HG03135 (cell line): ENCODE measurements at regions not wholly inside any gene's neighbourhood (a gene's known extent, or its start where the extent isn't known, plus 50 kb on each side); places are given as distances from the start of the nearest gene placed in this dataset.
"Not testable (repeated sequence)": the region's sequence is repeated elsewhere in the genome, so short reads cannot be mapped to it uniquely, and the experiment has no call there.

Experiments used
- ATAC-seq: cut with Tn5 transposase; IDR thresholded peaks from one replicate; pipeline ENCODE4 v1.9.1; 2021; ENCODE audit warnings: mild to moderate bottlenecking, moderate library complexity; ENCODE audit not compliant: unreplicated experiment

DNA sequence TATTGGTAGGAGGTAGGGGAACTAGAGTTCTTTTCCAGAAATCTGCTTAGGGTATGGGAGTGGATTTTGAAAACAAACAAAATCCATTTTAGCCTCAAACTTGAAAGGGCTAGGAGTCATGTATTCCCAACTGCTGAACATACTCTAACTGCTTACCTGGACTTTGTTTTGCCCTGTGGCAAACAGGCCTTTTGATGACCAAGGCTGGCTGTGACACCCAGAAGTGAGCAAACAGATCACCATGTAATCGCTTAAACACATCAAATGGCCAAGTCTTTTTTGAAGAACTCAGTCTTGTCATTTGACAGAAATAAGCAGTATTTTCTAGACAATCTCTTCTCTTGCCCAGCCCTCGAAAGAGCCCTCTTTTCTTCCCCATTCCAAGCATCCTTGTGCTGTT is 203.4 kb downstream of the KIT start:
- ATAC-seq, result no peak

DNA sequence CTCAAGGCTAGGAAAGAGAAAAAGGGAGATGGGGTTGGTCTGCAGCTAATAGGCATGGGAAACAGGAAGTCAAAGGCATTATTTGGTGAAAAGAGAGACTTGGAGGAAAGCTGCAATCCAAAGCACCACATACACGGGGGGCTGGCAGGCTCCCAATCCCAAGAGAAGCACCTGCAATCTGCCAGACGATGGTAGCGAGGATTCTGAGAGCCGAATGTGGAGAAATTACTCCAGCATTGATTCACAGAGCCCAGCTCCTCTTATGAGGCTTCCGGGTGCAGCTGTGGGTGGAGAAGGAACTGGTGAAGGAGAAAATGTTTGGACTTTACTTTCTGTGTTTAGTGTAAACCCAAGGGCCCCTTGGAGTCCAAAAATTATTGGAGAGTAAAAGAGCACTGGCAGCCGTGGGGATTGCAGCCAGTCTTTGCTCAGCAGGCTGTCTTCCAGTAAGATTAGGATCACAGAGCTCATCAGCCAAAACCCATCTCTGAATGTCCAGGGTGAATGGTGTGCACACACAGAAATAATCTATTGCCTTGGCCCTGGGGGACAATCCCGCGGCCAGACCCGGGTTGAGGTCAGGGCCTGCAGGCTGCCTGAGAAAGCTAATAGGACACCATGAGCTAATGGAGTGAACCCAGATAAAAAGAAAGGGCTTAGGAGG is 197.6 kb downstream of the KIT start:
- no peak for ATAC-seq

DNA sequence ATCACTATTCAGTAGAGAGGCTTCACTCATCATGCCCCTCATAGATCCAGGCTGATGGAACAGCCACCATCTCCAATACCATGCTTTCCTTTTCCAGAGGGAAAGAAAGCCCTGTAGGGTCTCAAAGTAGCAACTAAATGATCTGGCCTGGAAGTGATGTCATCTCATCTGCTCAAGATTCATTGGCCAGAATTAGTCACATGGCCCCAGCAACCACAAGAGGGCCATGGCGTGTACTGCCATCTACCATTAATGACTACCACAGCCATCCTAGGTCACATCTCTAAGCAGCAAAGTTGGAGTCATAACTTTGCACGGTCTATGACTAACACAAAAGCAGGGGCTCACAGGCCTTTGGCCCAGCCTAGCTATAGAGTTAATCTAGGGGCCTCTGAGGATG is 194.8 kb downstream of the KIT start:
- ATAC-seq, result no peak

DNA sequence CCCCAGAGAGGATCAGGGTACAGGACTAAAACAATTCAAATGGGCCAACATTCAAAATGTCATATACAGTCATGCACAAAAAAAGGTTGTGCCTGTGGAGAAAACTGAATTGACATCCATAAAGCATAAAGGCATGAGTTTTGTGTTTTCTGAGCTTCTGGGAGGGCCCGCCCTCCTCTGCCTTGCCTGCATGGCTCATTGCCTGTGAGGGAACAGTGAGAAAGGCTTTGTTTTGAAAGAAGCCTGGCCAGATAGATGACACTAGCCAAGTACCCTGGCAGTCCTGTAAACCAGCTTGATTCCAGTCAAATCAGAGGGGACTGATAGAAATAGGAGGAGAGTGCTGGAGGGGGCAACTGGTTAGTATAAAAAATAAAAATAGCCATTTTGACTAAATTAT is 194.3 kb downstream of the KIT start:
- no peak for ATAC-seq

DNA sequence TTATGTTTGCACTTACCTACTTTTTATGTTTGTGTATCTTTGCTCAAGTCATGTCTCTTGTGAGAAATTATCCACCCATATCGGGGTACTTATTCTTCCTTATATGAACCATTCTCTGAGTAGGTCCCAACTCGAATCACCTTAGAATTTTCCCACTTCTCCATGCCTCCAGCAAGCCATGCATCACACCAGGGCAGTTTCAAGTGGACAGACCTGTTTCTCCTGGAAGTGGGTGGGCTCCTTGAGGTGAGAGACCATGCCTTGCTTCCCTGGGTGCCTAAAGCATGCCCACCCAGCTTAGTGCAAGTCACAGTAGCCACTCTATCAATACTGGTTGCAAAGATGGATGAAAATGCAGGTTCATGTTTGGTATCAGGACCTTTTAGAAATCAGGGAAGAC is 187.2 kb downstream of the KIT start:
- ATAC-seq, result no peak

DNA sequence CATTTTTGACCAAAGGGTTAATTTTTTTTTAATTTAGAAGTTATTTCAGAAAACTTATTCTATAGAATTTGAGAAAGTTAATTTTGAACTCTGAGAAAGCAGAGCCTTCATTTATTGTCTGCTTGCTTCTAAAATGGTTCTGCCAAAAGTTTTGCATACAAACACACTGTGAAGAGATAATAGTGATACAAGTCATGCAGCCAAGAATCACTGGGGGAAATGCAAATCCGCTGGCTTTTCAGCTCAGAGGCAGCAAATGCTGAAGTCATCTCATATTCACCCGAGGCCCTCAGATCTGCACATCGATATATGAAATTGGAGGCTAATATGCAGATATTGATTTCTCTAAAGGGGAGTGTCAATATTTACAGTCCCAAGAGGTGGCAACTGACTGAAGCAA is 186.2 kb downstream of the KIT start:
- no peak for ATAC-seq

DNA sequence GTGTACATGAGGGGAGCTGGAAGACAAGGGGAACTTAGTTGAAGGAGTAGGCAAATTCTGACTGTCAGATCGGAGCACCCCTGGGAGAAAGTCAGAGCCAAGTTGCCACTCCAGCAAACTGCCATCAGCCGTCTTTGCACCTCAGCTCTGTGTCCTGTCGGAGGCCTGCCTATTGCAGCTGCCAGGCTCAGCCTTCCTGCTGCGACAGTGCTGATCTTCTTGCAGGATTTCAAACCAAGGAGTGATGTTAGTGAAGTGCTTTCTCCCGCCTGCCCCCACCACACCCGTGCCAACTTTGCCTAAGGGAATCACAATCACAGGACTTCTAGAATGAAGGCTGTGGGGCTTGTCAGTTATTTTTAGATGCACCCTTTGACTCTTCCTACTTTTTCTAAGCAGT is 185.3 kb downstream of the KIT start:
- ATAC-seq, result no peak

DNA sequence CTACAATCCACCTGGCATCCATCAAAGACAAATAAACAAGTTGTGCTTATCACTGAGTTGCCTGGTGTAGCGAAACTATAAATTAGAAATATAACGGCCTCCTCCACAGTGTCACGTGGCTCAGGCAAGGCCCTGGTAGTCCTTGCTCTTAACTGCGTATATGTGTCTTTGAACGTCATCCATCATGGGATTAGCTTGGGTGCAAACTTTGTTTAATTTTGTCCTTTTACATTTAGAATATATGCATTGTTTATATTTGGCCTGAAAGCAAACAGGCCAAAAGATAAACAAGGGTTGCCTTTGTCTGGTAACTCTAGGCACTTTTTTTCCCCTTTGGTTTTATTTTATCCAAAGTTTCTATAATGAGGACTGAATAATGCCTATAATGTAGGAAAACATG is 184.9 kb downstream of the KIT start:
- no peak for ATAC-seq

DNA sequence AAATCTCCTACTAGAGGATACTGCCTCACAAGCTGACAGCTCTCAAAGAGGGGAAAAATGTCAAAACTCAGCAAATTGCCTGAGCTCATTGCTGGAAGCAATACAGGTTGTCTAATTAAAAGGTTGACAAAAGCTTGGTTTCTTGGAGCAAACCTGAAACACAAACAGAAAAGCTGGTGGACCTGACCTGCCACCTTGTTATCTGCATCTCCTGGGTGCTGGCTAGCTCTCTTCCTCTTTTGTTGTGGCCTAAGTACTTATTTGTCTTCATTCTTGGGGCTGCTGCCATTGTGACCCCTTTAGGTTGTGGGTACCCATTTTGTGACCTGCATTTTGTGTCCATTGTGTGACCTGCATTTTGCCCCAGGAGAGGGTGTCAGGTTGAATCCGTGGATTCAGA is 184.5 kb downstream of the KIT start:
- ATAC-seq, result no peak

DNA sequence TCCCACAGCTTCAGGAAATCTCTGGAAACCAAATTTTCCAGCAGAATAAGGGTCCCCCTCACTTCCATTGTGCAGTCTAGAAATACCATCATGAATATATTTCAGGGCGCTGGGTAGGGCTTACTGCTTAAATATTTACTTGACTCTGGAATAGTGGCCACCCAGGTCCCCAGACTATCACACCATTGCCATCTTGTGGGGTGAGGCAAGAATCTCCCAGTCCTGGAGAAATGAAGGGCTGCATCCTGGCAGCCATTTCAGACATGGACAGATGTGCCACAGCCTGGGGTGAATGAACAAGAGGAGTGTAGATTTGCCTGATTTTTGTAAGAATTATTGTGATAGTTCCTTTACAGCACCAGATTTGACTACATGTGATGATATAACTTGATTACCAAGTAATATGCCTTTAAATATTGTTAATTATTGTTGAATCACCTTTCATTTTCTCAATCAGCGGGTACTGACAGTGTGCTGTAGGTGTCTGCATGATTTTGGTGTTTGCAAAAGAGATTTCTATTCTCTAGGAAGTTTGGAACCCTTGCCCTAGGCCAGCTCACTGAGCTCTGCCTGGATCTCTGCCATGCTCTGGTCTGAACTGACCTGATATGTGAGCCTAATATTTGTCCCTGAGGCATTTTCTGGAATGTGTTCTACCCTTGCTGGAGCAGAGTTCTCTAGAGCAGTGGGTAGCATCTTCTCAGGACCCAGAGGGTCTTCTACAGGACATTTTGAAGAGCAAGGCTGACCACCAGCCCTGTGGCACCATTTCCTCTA is 183.4 kb downstream of the KIT start:
- no peak for ATAC-seq

DNA sequence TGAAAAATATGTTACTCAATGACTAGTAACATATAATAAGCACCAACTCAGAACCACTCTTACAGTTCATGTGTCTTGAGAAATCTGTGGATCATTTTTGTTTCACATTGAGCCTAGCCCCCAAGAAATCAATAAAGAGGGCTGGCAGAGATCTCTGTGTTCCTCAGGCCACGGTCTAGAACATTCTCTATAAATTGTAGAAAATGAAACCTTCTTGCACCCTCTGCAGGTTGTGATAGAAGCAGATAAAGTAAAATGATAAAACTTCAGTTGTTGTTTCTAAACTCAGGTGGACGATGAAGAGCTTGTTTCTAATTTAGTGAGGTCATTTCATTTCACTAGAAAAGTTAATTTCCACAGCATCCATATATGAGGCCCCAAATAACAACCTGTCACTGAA is 182.7 kb downstream of the KIT start:
- no peak for ATAC-seq

DNA sequence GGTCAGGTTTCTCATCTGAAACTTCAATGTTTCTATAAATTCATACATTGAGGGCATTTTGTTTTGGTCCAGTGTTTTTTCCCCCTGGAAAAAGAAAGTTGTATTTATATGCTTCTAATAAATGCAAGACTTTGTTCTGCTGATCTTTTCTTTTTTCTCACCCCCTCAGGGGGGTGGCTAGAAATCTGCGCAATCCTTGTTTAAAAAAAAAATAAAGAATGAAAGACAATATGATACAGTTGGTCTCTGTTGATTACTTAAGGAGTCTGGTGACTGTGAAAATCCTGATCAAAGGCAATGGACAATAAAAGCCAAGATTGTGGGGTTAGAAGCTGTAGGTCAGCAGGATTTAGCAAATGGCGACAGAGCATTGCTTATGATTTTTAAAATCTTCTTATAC is 180.5 kb downstream of the KIT start:
- ATAC-seq, result no peak

DNA sequence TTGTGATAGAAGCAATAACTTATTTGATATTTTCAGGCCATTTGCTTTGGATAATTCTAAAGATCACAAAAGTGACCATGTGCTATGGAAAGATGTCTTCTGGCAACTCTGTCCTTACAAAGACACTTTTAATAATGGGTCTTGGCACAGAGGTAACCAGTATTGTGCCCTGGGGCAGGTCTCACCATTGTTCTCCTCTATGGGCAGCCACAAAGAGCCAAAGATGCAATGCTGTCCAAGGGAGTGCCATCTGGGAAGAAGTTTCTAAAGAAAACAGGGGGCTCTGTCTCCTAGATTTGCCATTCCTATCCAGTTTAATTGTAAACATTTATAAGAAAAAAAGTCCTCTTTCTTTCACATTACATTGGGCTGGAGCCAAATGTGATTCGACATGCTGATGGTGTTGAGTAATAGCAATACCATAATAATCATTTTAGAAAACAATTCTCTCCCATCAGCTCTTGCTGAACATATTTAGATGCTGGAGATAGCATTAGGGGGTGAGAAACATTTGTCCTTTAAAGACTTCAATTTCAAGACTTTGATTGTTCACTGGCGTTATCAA is 179.9 kb downstream of the KIT start:
- no peak for ATAC-seq

DNA sequence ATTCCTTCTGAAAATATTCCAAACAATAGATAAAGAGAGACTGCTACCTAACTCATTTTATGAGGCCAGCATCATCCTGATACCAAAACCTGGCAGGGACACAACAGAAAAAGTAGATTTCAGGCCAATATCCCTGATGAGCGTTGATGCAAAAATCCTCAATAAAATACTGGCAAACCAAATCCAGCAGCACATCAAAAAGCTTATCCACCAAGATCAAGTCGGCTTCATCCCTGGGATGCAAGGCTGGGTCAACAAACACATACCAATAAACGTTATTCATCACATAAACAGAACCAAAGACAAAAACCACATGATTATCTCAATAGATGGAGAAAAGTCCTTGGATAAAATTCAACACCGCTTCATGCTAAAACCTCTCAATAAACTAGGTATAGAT is 170.6 kb downstream of the KIT start:
- ATAC-seq, result not testable (repeated sequence)

DNA sequence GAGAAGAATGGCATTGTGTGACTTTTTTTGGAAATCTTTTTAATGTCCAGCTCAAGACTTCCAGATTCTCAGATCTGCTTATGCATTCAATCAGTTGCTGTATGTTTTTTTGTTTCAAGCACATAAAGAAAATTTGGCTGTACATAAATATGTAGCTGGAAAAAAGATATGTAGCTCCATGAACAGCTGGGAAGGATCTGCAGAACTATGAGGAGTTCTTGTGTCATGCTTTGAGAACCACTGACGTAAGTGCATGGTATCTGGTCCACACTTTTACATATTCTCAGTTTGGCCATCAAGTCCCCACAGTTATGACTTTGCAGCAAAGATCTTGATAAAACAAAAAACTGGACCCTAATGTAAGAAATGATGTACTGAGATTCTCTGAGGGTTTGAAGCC is 165.9 kb downstream of the KIT start:
- ATAC-seq, result no peak

DNA sequence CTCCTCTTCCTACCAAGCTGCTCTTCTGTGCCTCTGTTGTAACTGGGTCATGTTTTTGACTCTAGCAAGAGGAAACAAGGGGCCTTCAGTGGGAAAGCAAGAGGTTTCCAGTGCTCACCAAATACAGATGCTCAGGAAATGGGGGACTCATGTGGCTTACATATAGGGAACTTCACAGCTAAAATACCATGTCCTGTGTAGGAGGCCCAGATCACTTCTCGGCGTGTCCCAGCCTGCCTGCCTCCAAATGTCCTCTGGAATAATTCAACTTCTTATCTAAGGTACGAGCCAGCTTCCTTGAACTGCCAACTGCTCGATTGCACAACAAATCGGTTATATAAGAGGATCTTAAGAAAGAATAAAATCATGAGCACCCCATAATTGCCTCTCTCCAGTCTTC is 161.3 kb downstream of the KIT start:
- ATAC-seq, result no peak

DNA sequence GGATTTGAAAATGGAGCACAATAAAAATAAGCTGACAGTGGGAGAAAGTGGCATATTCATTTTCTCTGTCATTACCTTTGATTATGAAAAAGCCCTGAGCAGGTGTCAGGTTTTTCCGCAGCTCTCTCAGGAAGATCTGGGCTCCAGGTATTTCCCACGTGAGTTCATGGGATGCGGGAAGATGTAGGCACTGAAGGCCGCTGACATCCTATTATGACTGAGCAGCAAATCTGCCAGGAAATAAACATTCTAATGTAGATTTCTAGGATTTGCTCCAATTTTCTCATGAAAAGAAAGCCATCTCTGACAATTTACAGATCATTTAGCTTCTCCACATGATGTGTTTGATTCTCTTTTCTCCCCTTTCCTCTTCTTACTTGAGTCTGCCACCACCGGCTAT is 160.7 kb downstream of the KIT start:
- no peak for ATAC-seq

DNA sequence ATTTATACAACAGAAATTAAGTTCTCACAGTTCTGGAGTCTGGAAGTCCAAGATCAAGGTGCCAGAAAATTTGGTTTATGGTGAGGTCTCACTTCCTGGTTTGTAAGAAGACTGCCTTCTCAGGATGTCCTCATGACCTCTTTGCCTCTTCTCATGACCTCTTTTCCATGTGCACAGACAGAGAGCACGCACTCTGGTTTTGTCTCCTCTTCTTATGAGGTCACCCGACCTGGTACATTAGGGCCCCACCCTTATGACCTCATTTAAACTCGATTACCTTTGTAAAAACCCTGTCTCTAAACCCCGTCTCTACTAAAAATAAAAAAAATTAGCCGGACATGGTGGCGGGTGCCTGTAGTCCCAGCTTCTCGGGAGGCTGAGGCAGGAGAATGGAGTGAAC is 155.9 kb downstream of the KIT start:
- no peak for ATAC-seq

DNA sequence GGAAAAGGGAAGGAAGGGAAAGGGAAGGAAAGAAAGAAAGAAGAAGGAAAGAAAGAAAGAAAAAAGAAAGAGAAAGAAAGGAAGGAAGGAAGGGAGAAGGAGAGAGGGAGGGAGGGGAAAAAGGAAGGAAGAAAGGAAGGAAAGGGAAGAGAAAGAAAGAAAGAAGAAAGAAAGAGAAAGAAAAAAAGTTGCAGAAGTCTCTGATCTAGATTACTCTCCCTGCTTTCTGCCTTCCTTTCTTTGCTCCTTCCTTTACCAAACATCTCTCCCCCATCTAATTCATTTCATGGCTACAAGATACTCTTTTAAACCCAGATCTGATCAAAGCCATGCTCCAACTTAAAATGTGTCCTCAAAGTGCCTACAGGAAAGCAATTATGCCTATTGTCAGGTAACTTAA is 148.6 kb downstream of the KIT start:
- ATAC-seq, result no peak

DNA sequence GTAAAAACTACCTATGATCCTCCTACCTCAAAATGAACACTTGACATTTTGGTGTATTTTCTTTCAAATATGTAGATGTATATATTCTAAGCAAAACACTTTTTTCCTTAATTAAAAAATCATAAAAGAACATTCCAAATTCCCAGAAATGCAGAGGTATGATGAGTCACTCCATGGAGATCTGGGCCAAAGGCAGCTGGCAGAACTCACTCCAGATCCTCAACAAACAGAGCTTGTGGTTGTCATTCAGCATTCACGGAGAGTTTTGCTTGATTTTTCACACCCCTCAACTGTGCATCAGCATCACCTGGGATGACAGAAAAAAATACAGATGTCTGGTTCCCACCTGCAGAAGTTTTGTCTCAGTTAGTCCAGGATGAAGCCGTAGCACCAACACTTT is 144.6 kb downstream of the KIT start:
- ATAC-seq, result no peak

DNA sequence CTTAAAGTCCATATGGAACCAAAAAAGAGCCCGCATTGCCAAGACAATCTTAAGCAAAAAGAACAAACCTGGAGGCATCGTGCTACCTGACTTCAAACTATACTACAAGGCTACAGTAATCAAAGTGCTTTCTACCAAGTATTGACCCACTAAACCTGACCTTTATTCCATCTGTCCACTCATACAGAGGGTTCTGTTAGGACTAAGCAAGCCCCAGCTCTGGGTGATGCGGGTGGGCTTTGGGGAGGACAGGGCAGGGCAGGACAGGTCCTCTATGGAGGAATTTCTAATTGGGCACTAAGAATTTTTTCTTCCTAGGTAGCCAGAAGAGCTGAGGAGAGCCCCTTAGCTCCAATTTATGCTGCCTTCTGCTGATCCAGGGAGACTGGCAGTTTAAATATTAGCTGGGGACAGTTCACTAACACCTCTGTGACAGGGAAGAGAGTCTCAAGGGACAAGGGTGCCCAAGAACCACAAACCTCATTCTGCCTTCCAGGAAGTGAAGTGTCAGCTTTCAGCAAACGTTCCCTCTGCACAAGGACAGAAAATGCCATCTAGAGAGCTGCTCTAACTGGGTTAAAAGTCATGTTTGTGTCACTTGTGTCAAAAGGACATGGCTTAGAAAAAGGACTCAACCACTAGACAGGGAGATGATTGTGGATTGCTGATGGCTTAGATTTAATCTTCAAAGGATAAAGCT is 143.2 kb downstream of the KIT start:
- ATAC-seq, result peak; percentile 87

DNA sequence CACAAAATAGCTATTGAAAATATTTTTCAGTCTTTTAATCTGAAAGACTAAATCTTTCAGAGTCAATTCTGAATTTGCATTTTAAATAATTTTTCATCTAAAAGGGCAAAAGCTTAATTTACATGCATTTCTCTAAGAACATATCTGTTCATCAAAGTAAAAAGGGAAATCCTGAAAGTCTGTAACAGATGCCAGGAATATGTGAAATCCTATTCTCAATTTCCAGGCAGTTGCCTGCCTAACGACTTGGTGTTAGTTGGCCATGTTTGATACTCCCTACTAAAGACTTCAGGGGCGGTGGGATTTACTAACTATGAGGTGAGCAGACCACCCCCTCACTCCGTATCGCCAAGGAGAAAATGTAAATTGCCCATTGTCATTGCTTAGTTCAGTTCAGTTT is 136.8 kb downstream of the KIT start:
- ATAC-seq, result no peak
